CD14-positive monocyte (primary cell): ENCODE measurements at regions not wholly inside any gene's neighbourhood (a gene's known extent, or its start where the extent isn't known, plus 50 kb on each side); places are given as distances from the start of the nearest gene placed in this dataset.

Experiments used
- DNase-seq, 3 donors: peaks; one replicate each; pipeline ENCODE4 v3.0.0-alpha.2; 2011 to 2022
- H2AFZ ChIP-seq: 2 replicates; pipeline ENCODE4 v1.6.0; 2012; ENCODE audit warnings: mild to moderate bottlenecking, low read depth, low read length, inconsistent platforms; ENCODE audit not compliant: insufficient read depth, poor library complexity, severe bottlenecking
- H3K27ac ChIP-seq, 2 donors: 1 replicate in 1 of 2; 2 replicates in 1 of 2; pipeline ENCODE4 v1.5.1; 2012 to 2013; ENCODE audit warnings: low read length in 2 of 2, control low read depth in 1 of 2, inconsistent platforms in 1 of 2, low read depth in 1 of 2, mild to moderate bottlenecking in 1 of 2
- H3K27me3 ChIP-seq, 2 donors: one replicate each; pipeline versions ENCODE4 v1.6.0 to v1.6.1; 2011 to 2013; ENCODE audit warnings: low read length in 2 of 2; ENCODE audit not compliant: control insufficient read depth in 2 of 2, insufficient read depth in 2 of 2
- H3K36me3 ChIP-seq, 2 donors: replicated peaks in 1 of 2; 1 replicate in 1 of 2; 2 replicates in 1 of 2; pipeline versions ENCODE4 v1.5.1 to v1.6.1; 2012 to 2013; ENCODE audit warnings: low read length in 2 of 2, control low read depth in 1 of 2, inconsistent platforms in 1 of 2, mild to moderate bottlenecking in 1 of 2; ENCODE audit not compliant: insufficient read depth in 2 of 2, control insufficient read depth in 1 of 2
- H3K4me1 ChIP-seq, 2 donors: 1 replicate in 1 of 2; 2 replicates in 1 of 2; pipeline versions ENCODE4 v1.5.1 to v1.6.1; 2012 to 2013; ENCODE audit warnings: low read length in 2 of 2, control low read depth in 1 of 2, inconsistent platforms in 1 of 2, mild to moderate bottlenecking in 1 of 2, moderate library complexity in 1 of 2; ENCODE audit not compliant: insufficient read depth in 2 of 2, control insufficient read depth in 1 of 2
- H3K4me2 ChIP-seq: replicated peaks from 2 replicates; pipeline ENCODE3; 2012; ENCODE audit warnings: low read length, moderate library complexity, mild to moderate bottlenecking; ENCODE audit not compliant: poor library complexity, severe bottlenecking; ENCODE audit errors: extremely low read depth
- H3K4me3 ChIP-seq, 3 experiments: fragments of 200-600 bp in 1 of 3; sonication (generic) in 1 of 3; replicated peaks in 1 of 3; 1 replicate in 2 of 3; 2 replicates in 1 of 3; pipeline ENCODE4 v1.5.1; 2011 to 2013; ENCODE audit warnings: low read length in 3 of 3, mild to moderate bottlenecking in 3 of 3, control low read depth in 2 of 3, low read depth in 2 of 3, inconsistent platforms in 1 of 3, moderate library complexity in 1 of 3
- H3K79me2 ChIP-seq: 2 replicates; pipeline ENCODE4 v1.6.0; 2012; ENCODE audit warnings: mild to moderate bottlenecking, control low read depth, inconsistent platforms, low read length, moderate library complexity; ENCODE audit not compliant: insufficient read depth
- H3K9ac ChIP-seq: 2 replicates; pipeline ENCODE4 v1.6.0; 2017; ENCODE audit warnings: low read length, mild to moderate bottlenecking; ENCODE audit not compliant: insufficient read depth, poor library complexity, severe bottlenecking
- H3K9me3 ChIP-seq, 2 donors: replicated peaks in 1 of 2; 1 replicate in 1 of 2; 2 replicates in 1 of 2; pipeline versions ENCODE4 v1.5.1 to v1.6.1; 2012 to 2013; ENCODE audit warnings: low read length in 2 of 2, control low read depth in 1 of 2; ENCODE audit not compliant: control insufficient read depth in 1 of 2, insufficient read depth in 1 of 2
- H4K20me1 ChIP-seq: 2 replicates; pipeline ENCODE4 v1.6.0; 2012; ENCODE audit warnings: mild to moderate bottlenecking, low read length, control low read depth, moderate library complexity; ENCODE audit not compliant: insufficient read depth
- H3K27ac Mint-ChIP-seq, 7 donors: one replicate each; pipeline ENCODE4 v1.8.0; 2020; ENCODE audit warnings: mild to moderate bottlenecking in 7 of 7, mixed read lengths in 7 of 7, moderate library complexity in 6 of 7, inconsistent platforms in 2 of 7
- H3K27me3 Mint-ChIP-seq, 3 donors: one replicate each; pipeline ENCODE4 v1.8.0; 2021 to 2022; ENCODE audit warnings: low read depth in 3 of 3, mild to moderate bottlenecking in 3 of 3, mixed read lengths in 3 of 3, moderate library complexity in 3 of 3, inconsistent platforms in 1 of 3
- H3K36me3 Mint-ChIP-seq, 2 donors: one replicate each; pipeline ENCODE4 v1.8.0; 2020; ENCODE audit warnings: mixed read lengths in 2 of 2, inconsistent platforms in 1 of 2, mild to moderate bottlenecking in 1 of 2
- H3K4me1 Mint-ChIP-seq: one replicate; pipeline ENCODE4 v1.8.0; 2020; ENCODE audit warnings: mild to moderate bottlenecking, mixed read lengths
- H3K4me3 Mint-ChIP-seq, 2 donors: one replicate each; pipeline ENCODE4 v1.8.0; 2020; ENCODE audit warnings: mild to moderate bottlenecking in 2 of 2, mixed read lengths in 2 of 2, moderate library complexity in 1 of 2
- H3K9me3 Mint-ChIP-seq, 7 donors: one replicate each; pipeline ENCODE4 v1.8.0; 2020 to 2022; ENCODE audit warnings: mixed read lengths in 7 of 7, mild to moderate bottlenecking in 6 of 7, moderate library complexity in 6 of 7, inconsistent platforms in 2 of 7
- CTCF ChIP-seq: fragments of 200-600 bp; IDR thresholded peaks from one replicate; pipeline ENCODE4 v1.8.0; 2022; ENCODE audit warnings: antibody characterized with exemption, mild to moderate bottlenecking
- WGBS: methylation state at CpG from one replicate; pipeline ENCODE4 v1.1.5; 2013; ENCODE audit warnings: missing lambda C conversion rate; ENCODE audit not compliant: insufficient coverage; 5-methylcytosine and 5-hydroxymethylcytosine counted together
- intact Hi-C, 2 donors: fragments of 100-400 bp; cut with micrococcal nuclease; formaldehyde crosslinking; loops; one replicate each; pipeline versions ENCODE4 v1.15.0 to v1.15.1; 2023

DNA sequence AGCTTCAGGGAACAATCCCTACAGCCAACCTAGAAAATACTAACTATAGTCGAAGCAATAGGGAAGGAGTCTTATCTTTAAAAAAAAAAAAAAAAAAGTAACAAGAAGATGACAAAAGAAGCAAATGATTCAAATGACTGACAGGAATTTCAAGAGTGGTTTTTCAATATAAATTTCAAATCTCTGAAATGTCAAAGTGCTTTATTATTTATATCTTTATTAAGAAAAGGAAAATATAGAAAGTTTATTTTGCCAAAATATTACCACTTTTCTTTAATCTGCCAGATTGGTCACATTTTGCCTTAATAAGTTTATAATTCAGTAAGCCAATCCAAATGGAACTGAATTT lies 63.5 kb upstream of the HNRNPA3 start:
- DNase-seq: no peak
- Mint-ChIP-seq H3K27me3 (peaks cover 20 to 33% (median 27%) of the 10 kb centered on the region in 3 donors), H3K4me1 (peaks cover 16% of the 10 kb centered on the region), H3K27ac (no peak overlapping the region), H3K9me3 (peaks cover 0 to 4% (median 0%) of the 10 kb centered on the region in 7 donors), H3K4me3 (peak overlapping the region; percentile 83 to 99), H3K36me3 (no peaks in the 10 kb centered on the region)
- H3K27ac ChIP-seq: no peak overlapping the region
- peak; percentile 73 for TF ChIP-seq CTCF
- intact Hi-C loops: loop anchor here (5.0 kb wide), 2 partner anchors 1022 to 1027 kb away; partner anchors contain the start of genes HOXD8 (in 1 of the 2) and HOXD9 (in 1 of the 2)
- H3K9ac ChIP-seq: no peak overlapping the region
- no peaks in the 10 kb centered on the region for H3K36me3 ChIP-seq
- H4K20me1 ChIP-seq: no peaks in the 10 kb centered on the region
- peaks cover 11 to 13% of the 10 kb centered on the region in 2 donors for H3K4me1 ChIP-seq
- H3K79me2 ChIP-seq: no peaks in the 10 kb centered on the region
- peak overlapping the region; percentile 81 for H3K4me2 ChIP-seq
- H3K4me3 ChIP-seq: peak overlapping the region in 2 of 3 experiments; percentile 69 to 80
- no CpG with 5 or more reads among the region's 1 CpG for WGBS
- H3K27me3 ChIP-seq: peaks cover 27% of the 10 kb centered on the region in 2 donors
- H2AFZ ChIP-seq: peak overlapping the region; percentile 79
- H3K9me3 ChIP-seq: no peaks in the 10 kb centered on the region

DNA sequence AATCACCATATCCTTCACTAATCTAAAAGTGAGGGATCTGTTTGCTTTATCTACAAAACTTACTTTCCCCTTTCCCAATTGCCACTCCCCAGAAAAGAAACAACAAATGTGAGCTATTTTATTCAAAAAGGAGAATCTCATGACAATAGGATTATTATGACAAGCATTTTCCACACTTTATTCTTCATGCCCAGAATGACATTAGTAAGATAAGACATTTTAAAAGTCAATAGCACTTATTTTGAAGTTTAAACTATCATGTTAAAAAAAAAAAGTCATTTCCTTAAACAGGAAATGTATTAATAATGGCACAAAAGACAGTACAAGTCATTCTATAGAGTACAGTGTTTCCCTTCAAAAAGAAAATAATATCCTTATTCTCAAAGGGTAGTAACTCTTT lies 58.8 kb upstream of the HNRNPA3 start:
- no peaks in the 10 kb centered on the region for H3K79me2 ChIP-seq
- Mint-ChIP-seq H3K27ac (no peak overlapping the region), H3K4me3 (no peak overlapping the region), H3K36me3 (no peaks in the 10 kb centered on the region), H3K9me3 (peaks cover 0 to 1% (median 0%) of the 10 kb centered on the region in 7 donors), H3K27me3 (peaks cover 5 to 11% (median 6%) of the 10 kb centered on the region in 3 donors), H3K4me1 (peaks cover 2% of the 10 kb centered on the region)
- peaks cover 11% of the 10 kb centered on the region in 2 donors for H3K27me3 ChIP-seq
- no peak overlapping the region for H3K4me2 ChIP-seq
- H3K9me3 ChIP-seq: no peaks in the 10 kb centered on the region
- intact Hi-C loops: no loop called here
- no peak overlapping the region for H2AFZ ChIP-seq
- no peak overlapping the region for H3K4me3 ChIP-seq
- no peaks in the 10 kb centered on the region for H3K36me3 ChIP-seq
- DNase-seq: no peak
- H3K27ac ChIP-seq: no peak overlapping the region
- TF ChIP-seq CTCF: no peak
- H3K9ac ChIP-seq: no peak overlapping the region
- no peaks in the 10 kb centered on the region for H4K20me1 ChIP-seq
- no peaks in the 10 kb centered on the region for H3K4me1 ChIP-seq
